ENCODE measurements at regions not wholly inside any gene's neighbourhood (a gene's known extent, or its start where the extent isn't known, plus 50 kb on each side); places are given as distances from the start of the nearest gene placed in this dataset.
A peak's percentile ranks its signal among the peaks of the same experiment; 100 is the strongest.

GRCh38 chr3:99041747-99042146 is 140.3 kb upstream of the DCBLD2 start:
- TF ChIP-seq, protein P1, sequence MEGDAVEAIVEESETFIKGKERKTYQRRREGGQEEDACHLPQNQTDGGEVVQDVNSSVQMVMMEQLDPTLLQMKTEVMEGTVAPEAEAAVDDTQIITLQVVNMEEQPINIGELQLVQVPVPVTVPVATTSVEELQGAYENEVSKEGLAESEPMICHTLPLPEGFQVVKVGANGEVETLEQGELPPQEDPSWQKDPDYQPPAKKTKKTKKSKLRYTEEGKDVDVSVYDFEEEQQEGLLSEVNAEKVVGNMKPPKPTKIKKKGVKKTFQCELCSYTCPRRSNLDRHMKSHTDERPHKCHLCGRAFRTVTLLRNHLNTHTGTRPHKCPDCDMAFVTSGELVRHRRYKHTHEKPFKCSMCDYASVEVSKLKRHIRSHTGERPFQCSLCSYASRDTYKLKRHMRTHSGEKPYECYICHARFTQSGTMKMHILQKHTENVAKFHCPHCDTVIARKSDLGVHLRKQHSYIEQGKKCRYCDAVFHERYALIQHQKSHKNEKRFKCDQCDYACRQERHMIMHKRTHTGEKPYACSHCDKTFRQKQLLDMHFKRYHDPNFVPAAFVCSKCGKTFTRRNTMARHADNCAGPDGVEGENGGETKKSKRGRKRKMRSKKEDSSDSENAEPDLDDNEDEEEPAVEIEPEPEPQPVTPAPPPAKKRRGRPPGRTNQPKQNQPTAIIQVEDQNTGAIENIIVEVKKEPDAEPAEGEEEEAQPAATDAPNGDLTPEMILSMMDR (IDR thresholded peaks at IDR 0.05; ENCODE audit: low read depth, low read length, missing control alignments): no peak
- in situ Hi-C loops (cut with HindIII; ENCODE audit: low pct_ligation_motif_present, low sequenced_read_pairs): no loop called here

DNA sequence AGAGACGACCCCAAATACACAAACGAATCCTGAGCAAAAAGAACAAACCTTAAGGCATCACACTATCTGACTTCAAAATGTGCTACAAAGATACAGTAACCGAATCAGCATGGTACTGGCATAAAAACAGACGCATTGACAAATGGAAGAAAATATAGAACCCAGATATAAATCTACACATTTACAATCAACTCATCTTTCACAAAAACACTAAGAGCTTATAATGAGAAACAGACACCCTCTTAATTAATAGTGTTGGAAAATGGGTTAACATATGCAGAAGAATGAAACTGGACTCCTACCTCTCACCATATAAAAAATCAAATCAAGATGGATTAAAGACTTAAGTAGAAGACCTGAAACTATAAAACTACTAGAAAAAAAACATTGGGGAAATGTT is 130.3 kb upstream of the DCBLD2 start:
- in situ Hi-C loops (cut with HindIII; ENCODE audit: low pct_ligation_motif_present, low sequenced_read_pairs): no loop called here
- Histone ChIP-seq H3K27ac (no peak overlapping the region), H3K4me3 (ENCODE audit: low read depth, low read length) (no peak overlapping the region), H3K36me3 (replicated peaks) (no peaks in the 10 kb centered on the region), H3K27me3 (replicated peaks) (no peaks in the 10 kb centered on the region)
- DNase-seq: no peak
- TF ChIP-seq, protein P1 (IDR thresholded peaks at IDR 0.05; ENCODE audit: low read depth, low read length, missing control alignments): no peak

More at GRCh38 chr3:99041747-99042146, 140.3 kb upstream of the DCBLD2 start:
- H3K4me3 ChIP-seq (ENCODE audit: low read depth, low read length): no peak overlapping the region
- H3K36me3 ChIP-seq (replicated peaks): no peaks in the 10 kb centered on the region
- no peak overlapping the region for H3K27ac ChIP-seq
- H3K27me3 ChIP-seq (replicated peaks): no peaks in the 10 kb centered on the region
- DNase-seq: no peak

DNA sequence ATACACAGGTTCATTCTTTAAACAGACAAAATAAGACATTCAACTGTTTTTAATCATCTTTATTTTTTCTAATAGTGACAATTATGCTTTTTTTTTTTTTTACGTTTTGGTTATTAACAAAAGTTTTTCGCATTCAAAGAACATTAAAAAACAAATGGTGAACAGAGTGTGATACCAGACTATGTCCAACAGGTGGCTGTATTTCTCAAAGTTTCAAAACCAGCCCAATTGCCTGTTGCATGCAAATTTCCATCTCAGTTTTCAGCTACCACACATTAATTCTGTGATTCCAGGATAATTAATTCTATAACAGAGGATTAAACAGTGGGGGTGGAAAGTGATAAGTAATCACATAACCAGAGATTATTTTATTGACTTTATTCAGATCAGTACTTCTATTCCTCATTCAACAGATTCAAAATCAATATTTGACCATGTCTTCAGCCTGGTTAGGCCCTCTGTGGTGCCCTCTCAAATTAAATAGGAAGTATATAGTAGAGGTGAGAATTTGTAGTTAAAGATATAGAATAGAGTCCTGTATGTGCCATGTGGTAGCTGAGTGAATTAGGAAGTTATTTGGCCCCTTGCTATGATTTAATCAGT is 122.2 kb upstream of the DCBLD2 start:
- TF ChIP-seq, protein P1 (IDR thresholded peaks at IDR 0.05; ENCODE audit: low read depth, low read length, missing control alignments): peak; percentile 61
- Histone ChIP-seq H3K36me3 (replicated peaks) (no peaks in the 10 kb centered on the region), H3K4me3 (ENCODE audit: low read depth, low read length) (no peak overlapping the region), H3K27ac (no peak overlapping the region), H3K27me3 (replicated peaks) (no peaks in the 10 kb centered on the region)
- peak; percentile 39 for DNase-seq
- in situ Hi-C loops (cut with HindIII; ENCODE audit: low pct_ligation_motif_present, low sequenced_read_pairs): loop anchor here (25.0 kb wide), 1 partner anchor 411 kb away; no protein-coding TSS in a partner anchor

- no peak for DNase-seq
- Histone ChIP-seq H3K27me3 (replicated peaks) (no peaks in the 10 kb centered on the region), H3K4me3 (ENCODE audit: low read depth, low read length) (no peak overlapping the region), H3K27ac (no peak overlapping the region), H3K36me3 (replicated peaks) (no peaks in the 10 kb centered on the region)
- TF ChIP-seq, protein P1 (IDR thresholded peaks at IDR 0.05; ENCODE audit: low read depth, low read length, missing control alignments): no peak
- in situ Hi-C loops (cut with HindIII; ENCODE audit: low pct_ligation_motif_present, low sequenced_read_pairs): loop anchor here (25.0 kb wide), 1 partner anchor 409 kb away; no protein-coding TSS in a partner anchor
These were observed 120.0 kb upstream of the DCBLD2 start for GRCh38 chr3:99021466-99021865.

- DNase-seq: no peak
- Histone ChIP-seq H3K4me3 (ENCODE audit: low read depth, low read length) (no peak overlapping the region), H3K36me3 (replicated peaks) (no peaks in the 10 kb centered on the region), H3K27me3 (replicated peaks) (no peaks in the 10 kb centered on the region), H3K27ac (no peak overlapping the region)
- TF ChIP-seq, protein P1 (IDR thresholded peaks at IDR 0.05; ENCODE audit: low read depth, low read length, missing control alignments): no peak
- in situ Hi-C loops (cut with HindIII; ENCODE audit: low pct_ligation_motif_present, low sequenced_read_pairs): loop anchor here (25.0 kb wide), 1 partner anchor 404 kb away; no protein-coding TSS in a partner anchor
These were observed 115.0 kb upstream of the DCBLD2 start for GRCh38 chr3:99016452-99016851.
